ENCODE measurements at regions not wholly inside any gene's neighbourhood (a gene's known extent, or its start where the extent isn't known, plus 50 kb on each side); places are given as distances from the start of the nearest gene placed in this dataset.

DNA sequence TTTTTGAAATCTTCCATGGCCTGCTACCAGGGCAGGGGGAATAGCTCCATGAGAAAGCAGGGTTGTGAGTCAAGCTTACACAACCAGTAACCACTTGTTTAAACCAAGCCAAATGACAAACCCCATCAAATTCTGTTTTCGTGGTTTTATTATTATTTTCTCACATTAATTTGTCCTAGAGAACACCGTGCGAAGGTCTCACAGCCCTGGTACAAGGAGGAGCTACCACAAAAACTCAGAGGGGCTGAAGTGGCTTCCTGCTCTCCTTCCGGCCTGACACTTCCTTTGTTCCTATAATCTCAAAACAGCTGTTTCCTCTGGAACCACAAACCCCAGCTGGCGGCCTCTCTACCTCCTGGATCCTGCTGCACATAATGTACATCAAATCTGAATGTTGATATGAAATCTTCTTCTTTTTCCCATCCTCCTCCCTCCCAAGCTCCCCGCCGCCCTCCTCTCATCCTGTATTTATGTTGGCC lies 375.9 kb downstream of the MCTP2 start:
- DNase-seq: no peak

DNA sequence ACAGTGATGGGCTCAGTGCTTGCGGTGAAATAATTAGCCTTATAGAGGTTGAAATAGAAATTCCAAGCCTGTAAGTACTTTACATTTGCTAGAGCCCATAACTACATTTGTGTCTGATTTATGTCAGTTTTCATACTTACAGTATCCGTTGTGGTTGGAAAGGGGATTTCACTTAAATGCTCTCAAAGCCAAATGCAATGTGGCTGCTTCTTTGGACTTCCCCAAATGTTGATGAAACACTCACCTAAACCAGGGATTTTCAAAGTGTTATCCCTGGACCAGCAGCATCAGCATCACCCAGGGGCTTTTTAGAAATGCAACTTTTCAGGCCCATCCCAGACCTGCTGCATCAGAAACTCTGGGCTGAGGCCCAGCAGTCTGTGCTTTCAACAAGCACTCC lies 378.7 kb downstream of the MCTP2 start:
- no peak for DNase-seq

GRCh38 chr15:94610485-94610884 lies 379.1 kb downstream of the MCTP2 start:
- DNase-seq: no peak

- DNase-seq: no peak
Observed at GRCh38 chr15:94611656-94612055, 380.3 kb downstream of the MCTP2 start.

DNA sequence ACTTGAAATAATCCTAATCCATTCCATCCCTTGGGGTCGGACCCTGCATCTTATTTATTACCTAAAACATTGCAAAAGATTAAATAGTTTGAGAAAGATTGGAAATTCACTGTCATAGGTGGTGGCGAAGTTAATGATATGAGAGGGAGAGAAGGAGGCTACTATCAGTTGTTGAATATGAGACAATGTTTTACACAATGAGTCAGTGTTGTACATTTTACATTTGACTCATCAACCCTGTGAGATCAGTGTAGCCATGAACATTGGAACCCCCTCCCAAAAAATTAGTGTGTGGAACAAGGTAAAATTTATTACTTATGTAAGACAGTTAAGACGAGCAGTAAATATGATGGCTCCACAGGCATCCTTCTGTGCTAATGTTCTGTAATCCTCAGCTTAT lies 384.3 kb downstream of the MCTP2 start:
- DNase-seq: no peak

GRCh38 chr15:94620632-94621031 lies 389.3 kb downstream of the MCTP2 start:
- no peak for DNase-seq

DNA sequence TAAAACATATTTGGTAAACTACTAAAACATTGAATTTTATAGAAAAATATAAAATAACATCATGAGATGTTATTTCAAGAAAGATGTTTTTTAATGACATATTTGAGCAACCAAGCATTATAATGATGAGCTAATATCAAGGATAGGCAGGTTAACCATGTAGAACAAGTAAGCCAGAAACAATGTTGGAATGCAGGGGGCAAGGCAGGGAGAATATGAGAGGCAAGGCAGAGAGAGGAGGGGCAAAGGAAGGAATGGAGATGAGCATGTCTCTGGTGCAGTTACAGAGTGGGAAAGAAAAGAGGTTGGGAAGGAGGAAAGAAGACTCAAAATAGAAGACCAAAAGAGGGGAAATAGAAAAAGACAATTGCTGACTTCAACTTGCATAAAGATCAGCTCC lies 390.4 kb downstream of the MCTP2 start:
- DNase-seq: no peak

DNA sequence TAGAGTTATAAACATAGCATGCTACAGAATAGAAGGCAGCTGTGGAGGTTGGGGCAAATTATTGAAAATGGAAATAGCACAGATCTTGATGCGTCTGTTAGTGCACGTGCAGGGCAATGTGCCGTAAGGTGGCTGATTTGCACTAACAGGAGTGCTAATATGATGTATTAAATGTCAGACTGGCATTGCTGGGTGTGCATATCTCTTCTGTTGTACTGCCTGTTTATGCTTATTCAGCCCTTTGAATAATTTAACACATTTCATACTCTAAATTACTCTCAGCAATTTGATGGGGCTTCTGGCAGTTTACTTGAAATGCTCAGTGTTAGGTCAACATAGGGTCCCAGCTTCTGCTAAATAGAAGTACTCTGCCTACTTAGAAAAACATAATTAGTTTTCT lies 395.6 kb downstream of the MCTP2 start:
- no peak for DNase-seq

- DNase-seq: no peak
Observed at GRCh38 chr15:94631608-94632007, 400.2 kb downstream of the MCTP2 start.

- no peak for DNase-seq
Observed at GRCh38 chr15:94638183-94638582, 406.8 kb downstream of the MCTP2 start.

GRCh38 chr15:94639701-94640100 lies 408.3 kb downstream of the MCTP2 start:
- DNase-seq: no peak

DNA sequence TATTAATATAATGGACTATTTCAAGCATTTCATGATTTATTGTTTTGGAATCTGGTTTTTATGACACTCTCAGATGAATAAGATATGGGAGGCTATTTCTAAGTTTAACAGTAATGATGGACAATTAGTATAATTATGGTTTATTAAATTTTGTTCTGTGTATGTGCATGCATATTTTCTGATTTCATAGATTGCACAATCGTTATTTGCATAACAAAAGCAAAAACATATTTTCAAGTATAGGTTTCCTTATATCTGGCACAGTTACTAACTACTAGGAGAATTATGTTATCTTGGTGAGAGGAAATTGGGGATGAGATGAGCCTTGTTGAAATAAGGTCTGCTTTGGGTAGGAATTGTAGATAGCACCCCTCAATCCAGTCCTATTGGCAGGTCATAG lies 413.1 kb downstream of the MCTP2 start:
- no peak for DNase-seq

DNA sequence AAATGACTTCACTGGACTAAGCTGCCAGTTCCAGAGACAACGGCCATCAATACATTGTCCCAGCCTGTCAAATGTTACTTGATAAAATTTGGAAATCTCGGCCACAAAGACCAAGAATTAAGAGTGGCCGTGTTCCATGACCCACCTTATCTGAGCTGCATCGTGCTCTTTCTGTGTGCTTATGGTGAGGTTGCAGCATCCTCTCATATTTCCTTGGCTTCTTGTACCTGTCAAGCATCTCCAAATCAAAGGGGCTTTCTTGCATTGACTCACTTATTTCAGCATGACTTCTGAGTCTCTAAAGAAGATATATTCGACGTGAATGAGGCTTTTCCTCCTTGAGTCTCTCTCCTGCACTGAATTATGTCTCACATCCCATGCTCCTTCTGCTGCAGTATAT lies 421.7 kb downstream of the MCTP2 start:
- no peak for DNase-seq

DNA sequence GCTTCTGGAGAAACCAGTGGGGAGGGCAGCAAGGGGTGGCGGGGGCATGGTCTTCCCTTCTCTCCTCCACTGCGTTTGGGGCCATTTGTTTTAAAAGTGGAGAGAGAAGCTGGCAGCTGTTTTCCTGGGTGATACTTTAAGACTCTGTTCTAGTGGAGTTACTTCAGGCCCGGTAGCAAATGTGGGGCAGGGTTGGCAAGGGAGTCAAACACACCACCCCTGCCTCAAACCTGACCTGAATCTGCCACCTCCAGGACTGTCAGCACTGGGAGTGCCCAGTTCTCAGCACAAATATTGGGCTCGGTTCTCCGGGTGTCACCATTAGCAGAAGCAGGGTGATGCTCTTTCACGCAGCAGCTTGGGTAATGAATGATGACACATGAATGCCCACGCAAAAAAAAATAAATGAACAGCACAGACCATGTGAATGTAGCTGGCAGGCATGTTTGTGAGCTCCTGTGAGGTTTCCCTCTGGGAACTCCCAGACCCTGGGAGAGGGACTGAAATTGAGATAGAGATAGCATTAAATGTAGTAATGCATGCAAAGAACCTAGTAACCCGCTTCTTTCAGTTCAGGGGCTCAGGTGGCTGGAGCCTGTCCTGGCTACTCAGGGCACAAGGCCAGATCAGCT lies 424.0 kb downstream of the MCTP2 start:
- no peak for DNase-seq

DNA sequence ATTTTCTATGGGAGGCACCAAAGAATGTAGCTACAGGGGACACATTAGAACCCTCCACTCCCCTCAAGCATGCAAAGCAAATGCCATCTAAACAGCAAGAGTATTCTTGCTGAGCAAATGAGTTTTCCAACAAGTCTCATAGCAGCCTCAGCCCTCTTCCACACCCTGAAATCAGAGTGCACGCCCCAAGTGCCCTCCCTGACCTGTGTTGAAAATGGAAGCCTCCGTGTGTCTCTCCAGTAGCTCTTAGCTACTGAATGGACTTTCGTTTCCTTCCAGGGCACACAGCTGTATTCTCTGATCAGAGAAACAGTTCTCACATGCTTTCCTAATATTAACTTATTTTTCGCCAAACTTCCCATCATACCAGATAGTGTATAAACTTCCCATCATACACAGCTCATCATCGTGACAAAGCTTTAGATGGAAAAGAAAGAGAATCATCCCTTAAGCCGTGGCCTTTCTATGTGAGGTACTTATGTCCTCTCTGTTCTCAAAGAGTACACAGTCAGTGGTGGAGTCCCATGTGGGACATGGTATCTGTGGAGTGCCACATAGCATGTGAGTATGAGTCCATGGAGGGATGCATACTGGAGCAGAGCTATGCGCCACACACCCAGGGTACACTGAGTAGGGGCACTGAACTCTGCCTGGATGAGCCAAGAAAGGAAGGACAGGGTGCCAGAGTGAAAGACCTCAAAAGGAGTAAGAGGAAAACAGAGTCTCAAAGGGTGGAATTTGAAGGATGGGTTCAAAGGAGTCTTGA lies 434.5 kb downstream of the MCTP2 start:
- DNase-seq: no peak

- no peak for DNase-seq
Observed at GRCh38 chr15:94666553-94666952, 435.2 kb downstream of the MCTP2 start.

DNA sequence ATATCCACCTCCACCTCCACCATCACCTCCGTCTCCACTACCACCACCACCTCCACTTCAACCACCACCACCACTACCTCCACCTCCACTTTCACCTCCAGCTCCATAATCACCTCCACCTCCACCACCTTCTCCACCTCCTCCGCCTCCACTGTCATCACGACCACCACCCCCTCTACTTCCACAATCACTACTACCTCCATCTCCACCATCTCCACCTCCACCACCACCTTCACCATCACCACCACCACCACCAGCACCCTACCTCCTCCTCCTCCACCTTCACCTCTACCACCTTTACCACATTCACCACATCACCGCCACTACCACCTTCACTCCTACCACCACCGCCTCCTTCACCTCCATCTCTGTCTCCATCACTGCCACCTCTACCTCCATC lies 435.7 kb downstream of the MCTP2 start:
- DNase-seq: no peak

- DNase-seq: no peak
Observed at GRCh38 chr15:94670438-94671034, 439.2 kb downstream of the MCTP2 start.

GRCh38 chr15:94671858-94672532 lies 440.6 kb downstream of the MCTP2 start:
- no peak for DNase-seq

GRCh38 chr15:94673801-94674200 lies 442.4 kb downstream of the MCTP2 start:
- DNase-seq: no peak

DNA sequence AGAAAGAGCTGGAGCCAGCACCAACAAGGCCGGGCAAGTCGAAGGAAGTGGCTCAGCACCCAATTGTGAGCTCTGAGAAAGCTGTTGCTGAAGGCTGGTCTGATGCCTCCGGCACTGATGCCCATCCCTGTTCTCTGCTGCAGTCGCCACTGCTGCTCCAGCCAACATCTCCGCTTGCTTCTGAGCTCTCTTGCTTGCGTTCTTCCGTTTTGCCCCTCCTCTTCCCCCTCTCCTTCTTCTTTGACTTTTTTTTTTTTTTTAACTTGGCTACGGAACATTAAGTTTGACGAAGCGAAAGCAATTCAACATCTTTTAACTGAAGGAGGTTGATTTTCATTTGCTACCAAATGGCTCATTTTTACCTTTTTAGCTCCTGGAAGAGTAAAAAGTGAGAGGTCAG lies 442.9 kb downstream of the MCTP2 start:
- no peak for DNase-seq

DNA sequence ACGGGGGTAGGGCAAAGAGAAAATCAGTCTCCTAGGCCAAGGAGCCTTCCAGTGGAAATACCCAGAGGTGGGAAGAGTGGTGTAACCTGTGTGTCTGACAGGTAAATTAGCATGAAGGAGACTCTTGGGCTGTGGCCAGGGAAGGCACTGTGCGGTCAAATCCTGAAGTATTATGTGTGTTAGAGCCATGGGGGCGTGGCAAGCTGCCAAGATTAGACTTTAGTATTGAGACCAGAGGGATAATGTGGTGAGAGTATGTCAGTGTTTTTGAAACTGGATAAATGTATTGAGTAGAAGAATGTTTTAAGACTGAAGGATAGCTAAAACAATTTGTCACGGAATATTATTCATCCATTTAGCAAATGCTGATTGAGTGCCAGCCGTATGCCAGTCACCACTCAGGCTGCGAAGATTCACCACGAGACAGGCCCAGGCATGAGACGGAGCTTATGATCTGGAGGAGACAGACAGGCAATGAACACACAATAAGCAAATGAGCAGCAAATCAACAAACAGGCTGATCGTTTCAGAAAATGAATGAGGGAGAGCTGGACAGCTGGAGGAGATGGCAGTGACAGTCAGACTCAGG lies 445.9 kb downstream of the MCTP2 start:
- DNase-seq: no peak

DNA sequence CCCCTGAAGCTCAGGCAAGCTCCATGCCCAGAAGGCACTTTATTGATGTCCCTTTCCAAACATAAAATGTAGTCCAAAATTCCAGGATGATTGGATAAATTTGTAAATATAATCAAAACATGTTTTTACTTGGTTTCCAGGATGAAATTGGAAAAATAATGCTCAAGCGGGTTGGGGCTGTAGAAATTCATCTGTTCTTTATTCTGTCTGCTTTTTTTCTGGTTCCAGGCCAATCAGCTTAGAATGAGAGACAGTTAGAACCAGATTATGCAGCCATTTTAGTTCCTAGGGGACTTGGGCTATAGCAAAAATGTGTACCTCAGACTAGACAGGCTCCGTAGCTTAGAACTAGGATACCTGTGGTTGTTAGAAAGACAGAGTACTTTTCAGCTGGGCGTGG lies 450.8 kb downstream of the MCTP2 start:
- DNase-seq: no peak

Data from activated naive CD4-positive, alpha-beta T cell treated with anti-CD3 and anti-CD28 coated beads, Interleukin-2, amount 50 U/mL, for 16 hours (primary cell).